Endothelial cell (in vitro differentiated cells): ENCODE measurements at regions not wholly inside any gene's neighbourhood (a gene's known extent, or its start where the extent isn't known, plus 50 kb on each side); places are given as distances from the start of the nearest gene placed in this dataset.
"Not testable (repeated sequence)": the region's sequence is repeated elsewhere in the genome, so short reads cannot be mapped to it uniquely, and the experiment has no call there.

Experiments
- DNase-seq: peaks from one replicate; pipeline ENCODE4 v3.0.0; 2021; ENCODE audit warnings: low spot score
- H3K27ac Mint-ChIP-seq: one replicate; pipeline ENCODE4 v1.8.0; 2021; ENCODE audit warnings: mixed read lengths, inconsistent platforms; ENCODE audit not compliant: unreplicated experiment
- H3K27me3 Mint-ChIP-seq: one replicate; pipeline ENCODE4 v1.8.0; 2021; ENCODE audit warnings: mild to moderate bottlenecking, moderate library complexity, mixed read lengths, inconsistent platforms; ENCODE audit not compliant: unreplicated experiment
- H3K36me3 Mint-ChIP-seq: one replicate; pipeline ENCODE4 v1.8.0; 2021; ENCODE audit warnings: mild to moderate bottlenecking, low read depth, mixed read lengths, inconsistent platforms; ENCODE audit not compliant: unreplicated experiment
- H3K4me1 Mint-ChIP-seq: one replicate; pipeline ENCODE4 v1.8.0; 2021; ENCODE audit warnings: mild to moderate bottlenecking, mixed read lengths, inconsistent platforms; ENCODE audit not compliant: unreplicated experiment
- H3K4me3 Mint-ChIP-seq: one replicate; pipeline ENCODE4 v1.8.0; 2021; ENCODE audit warnings: mild to moderate bottlenecking, mixed read lengths, inconsistent platforms; ENCODE audit not compliant: unreplicated experiment
- H3K9me3 Mint-ChIP-seq: one replicate; pipeline ENCODE4 v1.8.0; 2021; ENCODE audit warnings: mixed read lengths, inconsistent platforms; ENCODE audit not compliant: unreplicated experiment
- CTCF ChIP-seq: fragments of 200-600 bp; sonication (generic); IDR thresholded peaks from one replicate; pipeline ENCODE4 v1.5.0; 2021; ENCODE audit warnings: antibody characterized with exemption; ENCODE audit not compliant: unreplicated experiment

- no peaks in the 10 kb centered on the region for H3K9me3 Mint-ChIP-seq
- no peaks in the 10 kb centered on the region for H3K4me1 Mint-ChIP-seq
- DNase-seq, result no peak
- H3K27ac Mint-ChIP-seq, result no peak overlapping the region
- H3K4me3 Mint-ChIP-seq, result no peak overlapping the region
- no peak for TF ChIP-seq CTCF
- peaks cover 4% of the 10 kb centered on the region for H3K27me3 Mint-ChIP-seq
- no peaks in the 10 kb centered on the region for H3K36me3 Mint-ChIP-seq
Observed at GRCh38 chr11:134841411-134841810, 429.4 kb upstream of the B3GAT1 start.

GRCh38 chr11:134840945-134841344 lies 428.9 kb upstream of the B3GAT1 start:
- H3K27ac Mint-ChIP-seq, result no peak overlapping the region
- no peaks in the 10 kb centered on the region for H3K9me3 Mint-ChIP-seq
- H3K36me3 Mint-ChIP-seq, result no peaks in the 10 kb centered on the region
- H3K4me1 Mint-ChIP-seq, result no peaks in the 10 kb centered on the region
- no peak overlapping the region for H3K4me3 Mint-ChIP-seq
- DNase-seq, result no peak
- peaks cover 4% of the 10 kb centered on the region for H3K27me3 Mint-ChIP-seq
- no peak for TF ChIP-seq CTCF

DNA sequence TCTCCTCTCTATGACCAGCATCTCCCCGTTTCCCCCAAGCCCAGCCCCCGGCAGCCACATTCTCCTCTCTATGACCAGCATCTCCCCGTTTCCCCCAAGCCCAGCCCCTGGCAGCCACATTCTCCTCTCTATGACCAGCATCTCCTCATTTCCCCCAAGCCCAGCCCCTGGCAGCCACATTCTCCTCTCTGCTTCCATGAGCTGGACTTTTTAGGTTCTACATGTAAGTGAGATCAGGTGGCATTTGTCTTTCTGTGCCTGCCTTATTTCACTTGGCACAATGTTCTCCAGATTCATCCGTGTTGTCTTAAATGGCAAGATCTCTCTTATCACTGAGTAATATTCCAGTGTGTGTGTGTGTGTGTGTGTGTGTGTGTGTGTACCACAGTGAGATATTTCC lies 428.1 kb upstream of the B3GAT1 start:
- not testable (repeated sequence) for H3K4me1 Mint-ChIP-seq, H3K9me3 Mint-ChIP-seq, H3K36me3 Mint-ChIP-seq, DNase-seq, H3K27me3 Mint-ChIP-seq, H3K27ac Mint-ChIP-seq, H3K4me3 Mint-ChIP-seq

DNA sequence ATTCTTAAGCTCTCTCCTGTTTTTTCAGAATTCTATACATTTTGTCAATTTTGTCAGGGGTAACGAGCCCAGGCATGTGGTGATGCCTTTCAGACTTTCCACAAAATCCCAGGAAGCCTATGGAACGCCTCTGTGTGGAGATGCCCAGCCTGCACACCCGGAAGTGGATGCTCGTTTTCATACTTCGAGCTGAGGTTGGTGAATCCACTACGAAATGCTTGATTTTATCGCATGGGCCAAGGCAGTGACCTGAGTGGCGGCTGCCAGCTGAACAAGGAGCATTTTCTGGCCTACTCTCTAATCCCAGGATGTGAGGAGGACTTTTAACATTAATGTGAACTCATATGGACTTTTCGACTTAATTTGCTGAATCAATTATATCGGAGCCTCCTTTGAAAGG lies 426.7 kb upstream of the B3GAT1 start:
- no peak for DNase-seq
- no peaks in the 10 kb centered on the region for H3K36me3 Mint-ChIP-seq
- TF ChIP-seq CTCF, result no peak
- H3K4me3 Mint-ChIP-seq, result no peak overlapping the region
- no peak overlapping the region for H3K27ac Mint-ChIP-seq
- H3K4me1 Mint-ChIP-seq, result no peaks in the 10 kb centered on the region
- no peaks in the 10 kb centered on the region for H3K9me3 Mint-ChIP-seq
- peaks cover 2% of the 10 kb centered on the region for H3K27me3 Mint-ChIP-seq

- Mint-ChIP-seq H3K36me3 (no peaks in the 10 kb centered on the region), H3K9me3 (no peaks in the 10 kb centered on the region), H3K4me1 (no peaks in the 10 kb centered on the region), H3K4me3 (no peak overlapping the region), H3K27me3 (no peaks in the 10 kb centered on the region), H3K27ac (no peak overlapping the region)
- no peak for TF ChIP-seq CTCF
- no peak for DNase-seq
Observed at GRCh38 chr11:134837887-134838232, 425.8 kb upstream of the B3GAT1 start.

- no peaks in the 10 kb centered on the region for H3K27me3 Mint-ChIP-seq
- no peaks in the 10 kb centered on the region for H3K36me3 Mint-ChIP-seq
- TF ChIP-seq CTCF, result no peak
- no peak overlapping the region for H3K4me3 Mint-ChIP-seq
- H3K9me3 Mint-ChIP-seq, result no peaks in the 10 kb centered on the region
- no peak for DNase-seq
- no peak overlapping the region for H3K27ac Mint-ChIP-seq
- no peaks in the 10 kb centered on the region for H3K4me1 Mint-ChIP-seq
Observed at GRCh38 chr11:134837166-134837886, 425.3 kb upstream of the B3GAT1 start.
